Suprapubic skin (tissue), 4 donors: ENCODE measurements at regions not wholly inside any gene's neighbourhood (a gene's known extent, or its start where the extent isn't known, plus 50 kb on each side); places are given as distances from the start of the nearest gene placed in this dataset.

Experiments used
- DNase-seq, 2 donors: peaks; one replicate each; pipeline ENCODE4 v3.0.0-alpha.2; 2019; ENCODE audit warnings: low spot score in 2 of 2
- H3K27ac ChIP-seq: fragments of 200-600 bp; sonication (generic); one replicate; pipeline ENCODE4 v1.5.1; 2019
- H3K27me3 ChIP-seq: fragments of 200-600 bp; sonication (generic); one replicate; pipeline ENCODE4 v1.5.1; 2019
- H3K36me3 ChIP-seq: fragments of 200-600 bp; sonication (generic); one replicate; pipeline ENCODE4 v1.5.1; 2019
- H3K4me1 ChIP-seq: fragments of 200-600 bp; sonication (generic); one replicate; pipeline ENCODE4 v1.5.1; 2019
- H3K4me3 ChIP-seq: fragments of 200-600 bp; sonication (generic); one replicate; pipeline ENCODE4 v1.5.1; 2019; ENCODE audit warnings: mild to moderate bottlenecking
- H3K9me3 ChIP-seq: fragments of 200-600 bp; sonication (generic); one replicate; pipeline ENCODE4 v1.5.1; 2019
- CTCF ChIP-seq, 2 donors: fragments of 200-600 bp in 1 of 2; fragments of 450-650 bp in 1 of 2; sonication (generic) in 1 of 2; IDR thresholded peaks; one replicate each; pipeline ENCODE4 v1.5.1; 2016 to 2019; ENCODE audit warnings: antibody characterized with exemption in 2 of 2, mild to moderate bottlenecking in 1 of 2, moderate library complexity in 1 of 2
- EP300 ChIP-seq: sonication (generic); formaldehyde crosslinking; IDR thresholded peaks from one replicate; pipeline ENCODE4 v1.6.1; 2017; ENCODE audit warnings: antibody characterized with exemption
- POLR2A ChIP-seq, 2 donors: fragments of 450-650 bp; IDR thresholded peaks; one replicate each; pipeline ENCODE4 v1.6.1; 2017; ENCODE audit warnings: antibody characterized with exemption in 2 of 2, mild to moderate bottlenecking in 2 of 2, moderate library complexity in 2 of 2
- WGBS: methylation state at CpG from one replicate; pipeline ENCODE4 v1.1.5; 2018; 5-methylcytosine and 5-hydroxymethylcytosine counted together

- no peaks in the 10 kb centered on the region for H3K9me3 ChIP-seq
- H3K36me3 ChIP-seq = no peaks in the 10 kb centered on the region
- H3K27me3 ChIP-seq = no peaks in the 10 kb centered on the region
- H3K4me3 ChIP-seq = no peak overlapping the region
- no peak for DNase-seq
- H3K4me1 ChIP-seq = no peaks in the 10 kb centered on the region
- H3K27ac ChIP-seq = no peak overlapping the region
- WGBS = 61% methylated on average over 1 of the region's 1 CpG
- TF ChIP-seq CTCF (IDR thresholded peaks at IDR 0.05) (no peak), POLR2A (IDR thresholded peaks at IDR 0.05) (no peak), EP300 (no peak)
These were observed 232.4 kb downstream of the DOK5 start for GRCh38 chr20:54707801-54708200.

- H3K27me3 ChIP-seq = no peaks in the 10 kb centered on the region
- TF ChIP-seq POLR2A (IDR thresholded peaks at IDR 0.05) = no peak
- no peaks in the 10 kb centered on the region for H3K4me1 ChIP-seq
- no peaks in the 10 kb centered on the region for H3K9me3 ChIP-seq
- no peaks in the 10 kb centered on the region for H3K36me3 ChIP-seq
- no peak overlapping the region for H3K4me3 ChIP-seq
- DNase-seq = no peak
- 65% methylated on average over 4 of the region's 4 CpGs for WGBS
- H3K27ac ChIP-seq = no peak overlapping the region
These were observed 231.2 kb downstream of the DOK5 start for GRCh38 chr20:54706581-54706980.

GRCh38 chr20:54704032-54704635, 228.7 kb downstream of the DOK5 start:
- Histone ChIP-seq H3K4me1 (no peaks in the 10 kb centered on the region), H3K4me3 (no peak overlapping the region), H3K27me3 (no peaks in the 10 kb centered on the region), H3K36me3 (no peaks in the 10 kb centered on the region), H3K27ac (no peak overlapping the region), H3K9me3 (no peaks in the 10 kb centered on the region)
- 91% methylated on average over 6 of the region's 6 CpGs for WGBS
- TF ChIP-seq POLR2A (IDR thresholded peaks at IDR 0.05) = no peak
- DNase-seq = no peak
